GM12875 (cell line): ENCODE measurements at regions not wholly inside any gene's neighbourhood (a gene's known extent, or its start where the extent isn't known, plus 50 kb on each side); places are given as distances from the start of the nearest gene placed in this dataset.
"Not testable (repeated sequence)": the region's sequence is repeated elsewhere in the genome, so short reads cannot be mapped to it uniquely, and the experiment has no call there.

Source experiments
- H3K4me3 ChIP-seq: one replicate; pipeline ENCODE4 v1.5.1; 2011; ENCODE audit warnings: low read depth, low read length, control low read depth
- CTCF ChIP-seq: IDR thresholded peaks from 2 replicates; pipeline ENCODE4 v1.5.1; 2011; ENCODE audit warnings: low read depth, mild to moderate bottlenecking, control low read depth, inconsistent platforms, low read length, moderate library complexity, borderline replicate concordance; ENCODE audit not compliant: insufficient read depth

- no peak for TF ChIP-seq CTCF
- H3K4me3 ChIP-seq: no peak overlapping the region
Observed at GRCh38 chr5:101036778-101037177, 133.7 kb upstream of the ST8SIA4 start.

DNA sequence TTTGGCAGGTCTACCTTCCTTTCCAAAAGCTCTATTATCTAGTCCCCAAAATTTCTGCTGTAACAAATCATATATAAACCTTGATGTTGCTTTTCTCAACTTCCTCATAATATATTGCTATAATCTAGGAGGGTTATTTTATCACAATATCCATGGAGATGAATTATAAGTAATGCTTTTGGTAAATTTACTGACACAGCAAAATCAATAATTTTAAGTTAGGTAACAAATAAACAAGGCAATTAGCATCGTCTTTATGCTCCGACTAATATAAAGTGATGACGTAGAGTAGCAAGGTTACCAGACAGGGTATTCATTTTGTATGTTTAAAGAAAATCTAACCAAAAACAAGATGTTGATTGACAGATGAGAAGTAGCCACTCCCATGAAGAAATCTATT, 132.3 kb upstream of the ST8SIA4 start:
- no peak for TF ChIP-seq CTCF
- H3K4me3 ChIP-seq: no peak overlapping the region

DNA sequence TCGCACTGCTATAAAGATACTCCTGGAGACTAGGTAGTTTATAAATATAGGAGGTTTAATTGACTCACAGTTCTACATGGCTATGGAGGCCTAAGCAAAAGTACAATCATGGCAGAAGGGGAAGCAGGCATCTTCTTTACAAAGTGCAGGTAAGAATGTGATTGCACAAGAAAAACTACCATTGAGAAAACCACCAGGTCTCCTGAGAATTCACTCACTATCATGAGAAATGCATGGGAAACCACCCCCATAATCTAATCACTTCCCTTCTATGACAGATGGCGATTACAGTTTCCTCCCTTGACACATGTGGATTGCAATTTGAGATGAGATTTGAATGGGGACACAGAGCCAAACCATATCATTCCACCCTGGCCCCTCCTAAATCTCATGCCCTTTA, 121.2 kb upstream of the ST8SIA4 start:
- H3K4me3 ChIP-seq: no peak overlapping the region

DNA sequence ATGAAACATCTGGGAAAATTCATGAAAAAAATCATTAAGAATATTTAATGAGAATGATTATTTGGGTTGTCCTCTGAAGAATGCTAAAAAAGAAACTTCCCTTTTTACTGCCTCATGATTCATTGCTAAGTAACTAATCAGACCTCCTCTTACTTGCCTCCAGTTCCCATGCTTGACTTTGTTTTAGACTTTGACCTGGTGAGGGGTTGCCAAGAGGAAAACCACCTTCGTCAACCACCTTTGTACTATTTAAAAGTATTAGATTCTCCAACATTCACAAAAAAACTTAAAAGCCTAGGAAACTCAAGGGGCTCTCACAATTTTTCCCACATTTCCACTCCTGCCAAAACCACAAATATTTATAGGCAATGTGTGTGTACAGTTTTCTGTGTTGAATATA, 115.2 kb upstream of the ST8SIA4 start:
- no peak overlapping the region for H3K4me3 ChIP-seq
- no peak for TF ChIP-seq CTCF

More for the DNA sequence above, 121.2 kb upstream of the ST8SIA4 start:
- TF ChIP-seq CTCF: no peak

DNA sequence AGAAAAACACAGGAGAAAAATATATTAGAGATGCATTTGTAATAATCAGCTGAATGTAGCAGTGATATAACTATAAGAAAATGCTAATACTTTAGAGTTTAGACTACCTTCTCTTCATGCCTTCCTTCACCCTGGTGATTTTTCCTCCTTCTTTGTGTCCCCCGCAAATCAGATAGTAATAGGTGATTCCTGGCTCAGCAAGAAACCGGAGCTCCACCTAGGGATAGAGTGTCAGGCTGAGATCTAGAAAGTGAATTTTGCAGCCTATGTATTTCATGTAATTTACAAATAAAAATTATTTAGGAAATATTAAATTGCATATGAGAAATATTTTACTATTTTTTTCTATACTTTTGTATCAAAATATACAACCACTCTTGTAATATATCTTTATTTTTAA, 109.8 kb upstream of the ST8SIA4 start:
- no peak overlapping the region for H3K4me3 ChIP-seq
- no peak for TF ChIP-seq CTCF

- TF ChIP-seq CTCF: no peak
- no peak overlapping the region for H3K4me3 ChIP-seq
Observed at GRCh38 chr5:101009758-101010519, 106.9 kb upstream of the ST8SIA4 start.

DNA sequence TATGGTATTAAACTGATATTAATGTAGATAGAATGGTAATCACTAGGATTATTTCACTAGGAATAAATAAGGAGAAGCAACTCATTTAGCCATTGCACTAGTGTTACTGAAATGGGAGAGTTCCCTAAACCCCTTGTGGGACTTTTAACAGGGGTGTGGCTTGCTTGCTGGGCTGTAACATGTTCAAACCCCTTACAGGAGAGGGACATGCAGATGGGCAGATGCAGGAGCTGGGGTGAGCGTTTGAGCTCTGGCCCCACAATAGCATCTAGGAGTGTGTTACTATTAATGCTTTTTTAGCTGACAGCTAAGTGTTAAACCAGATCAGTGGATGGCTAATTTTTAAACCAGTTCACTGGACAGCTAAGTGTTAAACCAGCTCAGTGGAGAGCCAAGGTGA, 89.3 kb upstream of the ST8SIA4 start:
- no peak overlapping the region for H3K4me3 ChIP-seq
- no peak for TF ChIP-seq CTCF

GRCh38 chr5:100983601-100984000, 80.5 kb upstream of the ST8SIA4 start:
- H3K4me3 ChIP-seq: not testable (repeated sequence)
